ENCODE measurements at regions not wholly inside any gene's neighbourhood (a gene's known extent, or its start where the extent isn't known, plus 50 kb on each side); places are given as distances from the start of the nearest gene placed in this dataset.

GRCh38 chr2:31710121-31710520, 129.4 kb upstream of the SRD5A2 start:
- peaks cover 12% of the 10 kb centered on the region for H3K9me3 Mint-ChIP-seq (ENCODE audit: unreplicated experiment)
- Histone ChIP-seq H3K9me3 (no peaks in the 10 kb centered on the region), H3K36me3 (ENCODE audit: control insufficient read depth, insufficient read depth, low read length) (no peaks in the 10 kb centered on the region), H3K4me3 (ENCODE audit: low read depth, low read length) (no peak overlapping the region), H3K27me3 (replicated peaks; ENCODE audit: control insufficient read depth, insufficient read depth, low read length) (no peaks in the 10 kb centered on the region), H3K4me1 (peaks cover 5% of the 10 kb centered on the region; the same call in 1 of the 2 replicates)
- intact Hi-C loops (cut with micrococcal nuclease; ENCODE audit: unreplicated experiment): no loop called here
- no peaks in the 10 kb centered on the region for H3K4me1 Mint-ChIP-seq (ENCODE audit: low read depth, unreplicated experiment)
- no peaks in the 10 kb centered on the region for H3K36me3 Mint-ChIP-seq (ENCODE audit: insufficient read depth, unreplicated experiment)
- H3K27me3 Mint-ChIP-seq (ENCODE audit: insufficient read depth, unreplicated experiment): peaks cover 3% of the 10 kb centered on the region
- no peak overlapping the region for H3K4me3 Mint-ChIP-seq (ENCODE audit: unreplicated experiment)
- ChIA-PET CTCF (no interaction called here), POLR2A (no interaction called here)
- no peak for TF ChIP-seq CTCF (IDR thresholded peaks at IDR 0.05; ENCODE audit: insufficient read depth in 1 of 2, low read depth in 1 of 2, low read length in 1 of 2, severe bottlenecking in 1 of 2, unreplicated experiment in 1 of 2)
- DNase-seq: no peak
- BruUV-seq (replicated peaks): no TSS peak
- no peak overlapping the region for H3K27ac Mint-ChIP-seq (ENCODE audit: unreplicated experiment)

- Histone ChIP-seq H3K27me3 (replicated peaks; ENCODE audit: control insufficient read depth, insufficient read depth, low read length) (no peaks in the 10 kb centered on the region), H3K4me1 (peaks cover 5% of the 10 kb centered on the region; the same call in 1 of the 2 replicates), H3K36me3 (ENCODE audit: control insufficient read depth, insufficient read depth, low read length) (no peaks in the 10 kb centered on the region), H3K4me3 (ENCODE audit: low read depth, low read length) (no peak overlapping the region), H3K9me3 (no peaks in the 10 kb centered on the region)
- TF ChIP-seq CTCF (IDR thresholded peaks at IDR 0.05; ENCODE audit: insufficient read depth in 1 of 2, low read depth in 1 of 2, low read length in 1 of 2, severe bottlenecking in 1 of 2, unreplicated experiment in 1 of 2): no peak
- Mint-ChIP-seq H3K27ac (ENCODE audit: unreplicated experiment) (no peak overlapping the region), H3K27me3 (ENCODE audit: insufficient read depth, unreplicated experiment) (no peaks in the 10 kb centered on the region), H3K36me3 (ENCODE audit: insufficient read depth, unreplicated experiment) (no peaks in the 10 kb centered on the region), H3K9me3 (ENCODE audit: unreplicated experiment) (peaks cover 12% of the 10 kb centered on the region), H3K4me1 (ENCODE audit: low read depth, unreplicated experiment) (no peaks in the 10 kb centered on the region), H3K4me3 (ENCODE audit: unreplicated experiment) (no peak overlapping the region)
- intact Hi-C loops (cut with micrococcal nuclease; ENCODE audit: unreplicated experiment): no loop called here
- DNase-seq: no peak
- no TSS peak for BruUV-seq (replicated peaks)
- CTCF ChIA-PET: no interaction called here
- POLR2A ChIA-PET: no interaction called here
Measured at GRCh38 chr2:31707992-31708391, 127.3 kb upstream of the SRD5A2 start.

DNA sequence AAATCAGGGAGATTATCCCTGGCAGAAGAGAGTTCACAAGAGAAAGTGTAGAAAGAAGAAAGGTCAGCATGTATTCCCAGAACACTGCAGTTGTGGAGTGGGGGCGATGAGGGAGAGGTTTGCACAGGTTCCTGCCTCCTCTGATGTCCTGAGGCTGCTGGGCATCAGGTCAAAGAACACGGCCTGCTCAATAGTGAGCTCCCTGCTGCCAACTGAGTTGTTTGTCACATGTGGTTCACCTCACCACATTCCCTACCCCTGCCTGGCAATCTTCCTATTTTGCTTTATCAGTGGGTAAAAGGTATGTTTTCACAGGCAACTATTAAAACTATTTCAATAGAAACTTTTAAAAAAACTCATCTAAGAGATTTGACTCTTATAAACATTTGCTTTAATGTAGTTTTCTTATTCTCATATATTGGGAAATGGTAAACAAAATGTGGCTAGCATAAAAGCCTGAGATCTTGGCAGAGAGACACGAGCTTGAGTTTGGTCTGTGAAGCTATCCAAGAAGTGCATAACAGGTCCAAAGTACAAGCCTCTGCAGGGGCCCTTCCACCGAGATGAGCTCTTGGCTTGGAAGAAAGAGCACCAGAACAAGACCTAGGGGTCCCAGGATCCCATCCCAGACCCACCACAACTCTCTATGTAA, 123.9 kb upstream of the SRD5A2 start:
- no peaks in the 10 kb centered on the region for H3K4me1 Mint-ChIP-seq (ENCODE audit: low read depth, unreplicated experiment)
- Histone ChIP-seq H3K27me3 (replicated peaks; ENCODE audit: control insufficient read depth, insufficient read depth, low read length) (no peaks in the 10 kb centered on the region), H3K36me3 (ENCODE audit: control insufficient read depth, insufficient read depth, low read length) (no peaks in the 10 kb centered on the region), H3K4me1 (no peaks in the 10 kb centered on the region), H3K4me3 (ENCODE audit: low read depth, low read length) (no peak overlapping the region), H3K9me3 (0 out of 2 replicates have a peak, but pooled peaks cover 4% of the 10 kb centered on the region)
- H3K4me3 Mint-ChIP-seq (ENCODE audit: unreplicated experiment): no peak overlapping the region
- no peak for DNase-seq
- POLR2A ChIA-PET: no interaction called here
- H3K27me3 Mint-ChIP-seq (ENCODE audit: insufficient read depth, unreplicated experiment): no peaks in the 10 kb centered on the region
- CTCF ChIA-PET: no interaction called here
- H3K9me3 Mint-ChIP-seq (ENCODE audit: unreplicated experiment): peaks cover 35% of the 10 kb centered on the region
- no peak overlapping the region for H3K27ac Mint-ChIP-seq (ENCODE audit: unreplicated experiment)
- intact Hi-C loops (cut with micrococcal nuclease; ENCODE audit: unreplicated experiment): no loop called here
- no peak for TF ChIP-seq CTCF (IDR thresholded peaks at IDR 0.05; ENCODE audit: insufficient read depth in 1 of 2, low read depth in 1 of 2, low read length in 1 of 2, severe bottlenecking in 1 of 2, unreplicated experiment in 1 of 2)
- BruUV-seq (replicated peaks): no TSS peak
- no peaks in the 10 kb centered on the region for H3K36me3 Mint-ChIP-seq (ENCODE audit: insufficient read depth, unreplicated experiment)

Data from Caco-2 (cell line).